ENCODE measurements at regions not wholly inside any gene's neighbourhood (a gene's known extent, or its start where the extent isn't known, plus 50 kb on each side); places are given as distances from the start of the nearest gene placed in this dataset.

- Mint-ChIP-seq H3K27me3 (peaks cover 3% of the 10 kb centered on the region), H3K4me1 (peaks cover 0 to 1% (median 0%) of the 10 kb centered on the region in 3 donors), H3K27ac (no peak overlapping the region), H3K36me3 (no peaks in the 10 kb centered on the region), H3K4me3 (no peak overlapping the region), H3K9me3 (no peaks in the 10 kb centered on the region)
Measured at GRCh38 chr4:107246761-107247160, 210.6 kb upstream of the DKK2 start.

DNA sequence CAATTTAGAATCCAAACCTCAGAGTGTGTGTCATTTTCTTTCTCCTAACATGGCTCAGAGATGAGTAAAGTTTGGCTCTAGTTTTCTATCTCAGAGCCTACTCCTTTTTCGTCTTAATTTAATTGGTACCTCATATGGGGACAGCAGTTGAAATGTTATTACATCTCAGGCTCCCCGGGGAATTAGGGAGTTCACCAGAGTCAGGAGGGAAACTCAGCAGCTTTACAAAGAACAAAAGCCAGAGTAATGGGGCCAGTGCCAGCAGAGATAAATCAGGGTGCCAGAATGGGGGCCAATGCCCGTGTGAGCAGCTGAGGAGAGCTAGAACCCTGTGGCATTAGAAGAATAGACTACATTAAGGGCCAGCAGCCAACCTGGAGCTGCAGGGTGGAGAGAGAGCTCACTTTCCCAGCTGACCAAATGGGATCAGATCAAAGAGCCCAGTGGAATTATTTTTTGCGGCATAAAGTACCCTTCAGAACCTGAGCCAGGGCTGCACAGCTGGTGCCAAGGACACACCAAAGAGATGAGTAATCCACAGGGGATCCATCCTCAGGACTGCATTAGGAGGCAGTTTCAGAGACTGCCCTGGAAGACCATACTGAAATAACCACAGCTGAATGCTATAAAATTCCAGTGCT, 207.1 kb upstream of the DKK2 start:
- no peak overlapping the region for H3K4me3 Mint-ChIP-seq

DNA sequence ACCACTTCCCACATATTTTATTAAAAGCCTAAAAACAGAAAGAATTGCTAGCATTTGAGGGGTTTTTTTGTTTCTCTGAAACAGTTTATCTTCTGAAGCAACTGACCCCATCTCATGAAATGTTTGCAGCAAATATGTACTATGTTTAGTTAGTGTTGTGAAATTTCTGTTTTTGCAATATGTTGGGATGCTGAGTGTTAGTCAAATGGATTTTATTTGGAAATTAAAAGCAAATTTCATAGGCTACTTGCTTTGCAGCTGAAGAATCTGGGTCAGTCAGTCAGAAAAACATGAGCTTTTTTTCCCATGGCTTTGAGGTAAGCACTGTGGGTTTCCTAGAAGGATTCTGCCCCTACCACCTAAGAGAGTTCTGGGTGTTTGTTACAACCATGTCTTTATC, 184.9 kb upstream of the DKK2 start:
- no peak overlapping the region for H3K4me3 Mint-ChIP-seq
- H3K4me1 Mint-ChIP-seq: no peaks in the 10 kb centered on the region
- no peak overlapping the region for H3K27ac Mint-ChIP-seq
- H3K27me3 Mint-ChIP-seq: peaks cover 2% of the 10 kb centered on the region
- H3K9me3 Mint-ChIP-seq: no peaks in the 10 kb centered on the region
- no peaks in the 10 kb centered on the region for H3K36me3 Mint-ChIP-seq

More for the DNA sequence above, 207.1 kb upstream of the DKK2 start:
- Mint-ChIP-seq H3K27ac (no peak overlapping the region), H3K4me1 (no peaks in the 10 kb centered on the region), H3K27me3 (no peaks in the 10 kb centered on the region), H3K9me3 (no peaks in the 10 kb centered on the region), H3K36me3 (no peaks in the 10 kb centered on the region)

DNA sequence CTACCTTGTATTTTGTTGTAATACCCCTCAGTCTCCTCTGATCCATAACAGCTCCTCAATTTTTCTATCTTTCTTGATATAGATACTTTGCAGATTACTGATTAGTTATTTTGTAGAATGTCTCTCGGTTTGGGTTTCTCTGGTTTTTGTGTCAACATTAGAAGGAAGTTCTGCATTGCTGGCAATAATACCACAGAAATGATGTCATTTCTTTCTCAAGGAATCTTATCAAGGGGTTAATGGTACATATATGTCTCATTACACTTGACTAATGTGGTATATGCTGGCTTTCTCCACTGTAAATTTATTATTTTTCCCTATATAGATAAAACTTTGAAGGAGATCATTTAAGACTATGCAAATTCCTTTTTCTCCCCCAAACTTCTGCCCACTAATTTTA, 183.6 kb upstream of the DKK2 start:
- no peaks in the 10 kb centered on the region for H3K9me3 Mint-ChIP-seq
- no peak overlapping the region for H3K4me3 Mint-ChIP-seq
- H3K27ac Mint-ChIP-seq: no peak overlapping the region
- H3K27me3 Mint-ChIP-seq: peaks cover 2% of the 10 kb centered on the region
- no peaks in the 10 kb centered on the region for H3K4me1 Mint-ChIP-seq
- no peaks in the 10 kb centered on the region for H3K36me3 Mint-ChIP-seq

DNA sequence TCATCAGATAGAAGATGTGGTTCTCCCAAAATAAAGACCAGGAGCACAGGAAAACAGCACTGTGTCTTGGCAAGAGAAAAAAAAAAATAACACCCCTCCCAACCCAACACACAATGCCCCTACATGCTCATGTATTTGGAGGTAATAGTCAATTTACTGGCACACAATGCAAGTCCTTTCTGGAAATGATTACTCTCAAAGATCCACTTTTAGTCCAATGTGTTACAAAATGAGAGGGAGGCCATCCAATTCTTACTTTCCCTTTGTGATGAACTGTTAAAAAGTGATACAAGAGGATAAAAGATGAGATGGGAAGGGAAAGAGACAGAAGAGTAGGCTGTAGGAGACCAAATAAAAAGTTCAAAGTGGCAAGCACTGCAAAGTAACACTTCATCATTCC, 180.3 kb upstream of the DKK2 start:
- H3K4me3 Mint-ChIP-seq: no peak overlapping the region
- H3K9me3 Mint-ChIP-seq: no peaks in the 10 kb centered on the region
- no peaks in the 10 kb centered on the region for H3K4me1 Mint-ChIP-seq
- no peaks in the 10 kb centered on the region for H3K36me3 Mint-ChIP-seq
- no peaks in the 10 kb centered on the region for H3K27me3 Mint-ChIP-seq
- no peak overlapping the region for H3K27ac Mint-ChIP-seq

DNA sequence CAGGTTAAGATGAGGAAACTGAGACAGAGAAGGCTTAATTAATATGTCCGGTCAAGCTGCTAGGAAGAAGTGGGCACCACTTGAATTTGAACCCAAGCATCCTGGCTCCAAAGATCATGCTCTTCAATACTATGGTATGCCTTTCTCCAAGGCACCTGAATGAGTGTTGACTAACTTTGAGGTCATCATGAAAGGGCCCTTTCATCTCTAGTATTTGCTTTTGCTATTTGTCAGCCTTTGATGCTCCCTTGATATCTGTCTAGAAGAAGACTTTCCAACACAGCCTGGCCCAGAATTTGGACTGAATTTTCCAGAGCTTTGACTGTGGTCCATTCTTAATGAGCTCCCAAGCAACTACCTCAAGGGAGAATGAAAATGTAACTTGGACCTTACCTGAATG, 179.1 kb upstream of the DKK2 start:
- Mint-ChIP-seq H3K4me3 (no peak overlapping the region), H3K27me3 (no peaks in the 10 kb centered on the region), H3K4me1 (no peaks in the 10 kb centered on the region), H3K27ac (no peak overlapping the region), H3K36me3 (no peaks in the 10 kb centered on the region), H3K9me3 (no peaks in the 10 kb centered on the region)

DNA sequence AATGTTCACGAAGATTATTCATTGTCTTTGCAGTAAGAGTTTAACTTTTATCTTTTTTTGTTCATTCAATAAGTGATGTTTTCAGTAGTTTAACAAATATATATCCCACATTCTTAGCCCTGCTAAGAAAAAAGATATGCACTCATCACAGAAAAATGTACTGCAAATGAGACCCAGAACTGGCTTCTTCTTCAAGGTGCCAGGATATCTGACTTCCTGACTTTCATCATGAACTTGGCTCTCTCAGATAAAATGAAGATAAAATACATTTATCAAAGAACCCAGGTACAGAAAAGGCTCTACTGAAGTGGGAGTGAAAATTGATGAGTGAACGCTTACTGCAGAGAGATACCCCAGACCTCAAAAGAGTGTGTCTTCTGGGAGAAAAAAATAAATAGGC, 177.8 kb upstream of the DKK2 start:
- Mint-ChIP-seq H3K27ac (no peak overlapping the region), H3K27me3 (no peaks in the 10 kb centered on the region), H3K36me3 (no peaks in the 10 kb centered on the region), H3K4me1 (no peaks in the 10 kb centered on the region), H3K9me3 (no peaks in the 10 kb centered on the region), H3K4me3 (no peak overlapping the region)

- Mint-ChIP-seq H3K4me3 (no peak overlapping the region), H3K9me3 (no peaks in the 10 kb centered on the region), H3K36me3 (no peaks in the 10 kb centered on the region), H3K27me3 (no peaks in the 10 kb centered on the region), H3K4me1 (no peaks in the 10 kb centered on the region), H3K27ac (no peak overlapping the region)
Measured at GRCh38 chr4:107213410-107213809, 177.3 kb upstream of the DKK2 start.

DNA sequence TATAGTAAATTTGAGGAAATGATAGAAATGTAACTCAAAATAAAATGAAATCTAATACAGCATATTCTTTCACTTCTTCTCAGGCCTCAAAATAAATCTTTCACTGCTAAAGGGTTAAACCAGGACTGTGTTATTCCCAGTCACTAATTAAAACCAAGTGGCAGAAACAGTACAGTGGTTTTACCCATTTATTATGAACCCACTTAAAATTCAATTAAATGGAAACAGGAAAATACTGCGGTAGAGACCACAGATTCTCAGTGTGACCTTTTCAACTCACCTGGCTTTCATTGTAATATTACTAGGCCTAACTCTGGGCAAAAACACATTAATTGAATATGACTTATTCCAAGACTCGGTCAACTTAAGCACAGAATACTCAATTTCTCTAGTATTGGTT, 176.5 kb upstream of the DKK2 start:
- H3K4me1 Mint-ChIP-seq: no peaks in the 10 kb centered on the region
- no peaks in the 10 kb centered on the region for H3K36me3 Mint-ChIP-seq
- H3K27ac Mint-ChIP-seq: no peak overlapping the region
- no peaks in the 10 kb centered on the region for H3K27me3 Mint-ChIP-seq
- no peak overlapping the region for H3K4me3 Mint-ChIP-seq
- no peaks in the 10 kb centered on the region for H3K9me3 Mint-ChIP-seq

DNA sequence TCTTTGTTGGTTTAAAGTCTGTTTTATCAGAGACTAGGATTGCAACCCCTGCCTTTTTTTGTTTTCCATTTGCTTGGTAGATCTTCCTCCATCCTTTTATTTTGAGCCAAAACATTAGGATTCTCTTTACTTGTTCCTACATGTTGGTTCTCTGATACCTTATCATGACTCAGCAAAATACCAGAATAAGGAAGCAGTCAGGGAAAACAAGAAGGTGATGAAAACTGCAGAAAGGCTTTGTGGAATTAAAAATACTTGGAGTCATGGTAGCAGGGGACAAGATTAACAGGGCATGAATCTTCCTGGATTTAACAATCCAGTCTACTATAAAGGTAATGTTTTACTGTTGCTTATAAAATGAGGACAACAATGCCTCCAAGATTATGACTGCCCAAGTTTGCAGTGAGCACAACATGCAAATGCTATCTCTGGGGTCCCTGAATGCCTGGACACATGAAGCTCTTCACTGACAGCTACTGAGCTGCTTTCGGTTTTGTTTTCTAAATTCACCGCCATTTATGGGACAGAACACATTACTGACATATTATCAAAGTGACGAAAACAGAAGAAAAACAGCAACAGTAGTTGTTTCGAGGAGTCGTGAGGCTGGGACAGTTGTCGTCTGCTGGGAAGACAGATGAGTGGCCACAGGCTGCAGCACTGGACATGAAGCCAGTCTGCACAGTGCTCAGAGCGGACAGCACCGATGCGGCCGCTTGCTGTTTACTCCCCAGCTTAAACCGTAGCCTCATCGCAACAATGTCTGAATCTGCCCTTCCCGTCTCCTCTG, 174.5 kb upstream of the DKK2 start:
- no peaks in the 10 kb centered on the region for H3K27me3 Mint-ChIP-seq
- no peaks in the 10 kb centered on the region for H3K9me3 Mint-ChIP-seq
- no peak overlapping the region for H3K4me3 Mint-ChIP-seq
- no peaks in the 10 kb centered on the region for H3K4me1 Mint-ChIP-seq
- H3K36me3 Mint-ChIP-seq: no peaks in the 10 kb centered on the region
- no peak overlapping the region for H3K27ac Mint-ChIP-seq

- H3K36me3 Mint-ChIP-seq: no peaks in the 10 kb centered on the region
Measured at GRCh38 chr4:107203733-107204132, 167.6 kb upstream of the DKK2 start.

DNA sequence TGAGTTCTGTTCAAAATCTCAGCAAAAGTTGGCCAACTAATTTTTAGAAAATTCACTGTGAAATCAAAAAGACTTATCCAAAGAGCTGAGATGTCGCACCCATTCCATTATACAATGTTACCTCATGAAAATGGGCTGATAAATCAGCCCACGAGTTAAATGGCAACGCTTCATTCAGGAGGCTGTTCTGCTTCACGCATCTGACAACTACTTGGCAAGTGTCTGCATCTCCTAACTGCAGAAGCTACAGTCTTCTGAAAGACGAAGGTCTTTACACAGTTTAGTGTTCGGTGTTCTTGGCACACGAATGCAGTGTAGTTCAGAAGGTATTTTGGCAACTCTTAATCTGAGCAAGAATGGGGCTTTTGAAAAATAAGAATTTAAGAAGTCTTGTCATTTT, 166.6 kb upstream of the DKK2 start:
- no peak overlapping the region for H3K4me3 Mint-ChIP-seq
- H3K4me1 Mint-ChIP-seq: peaks cover 0 to 5% (median 0%) of the 10 kb centered on the region in 3 donors
- H3K27me3 Mint-ChIP-seq: no peaks in the 10 kb centered on the region
- no peaks in the 10 kb centered on the region for H3K9me3 Mint-ChIP-seq
- no peaks in the 10 kb centered on the region for H3K36me3 Mint-ChIP-seq
- H3K27ac Mint-ChIP-seq: no peak overlapping the region

More at GRCh38 chr4:107203733-107204132, 167.6 kb upstream of the DKK2 start:
- Mint-ChIP-seq H3K27me3 (no peaks in the 10 kb centered on the region), H3K9me3 (no peaks in the 10 kb centered on the region), H3K4me1 (peaks cover 0 to 5% (median 0%) of the 10 kb centered on the region in 3 donors), H3K4me3 (no peak overlapping the region), H3K27ac (no peak overlapping the region)

GRCh38 chr4:107197121-107197520, 161.0 kb upstream of the DKK2 start:
- H3K4me1 Mint-ChIP-seq: peaks cover 0 to 1% (median 0%) of the 10 kb centered on the region in 3 donors
- H3K9me3 Mint-ChIP-seq: no peaks in the 10 kb centered on the region
- H3K36me3 Mint-ChIP-seq: no peaks in the 10 kb centered on the region
- no peak overlapping the region for H3K27ac Mint-ChIP-seq
- no peak overlapping the region for H3K4me3 Mint-ChIP-seq
- peaks cover 4% of the 10 kb centered on the region for H3K27me3 Mint-ChIP-seq

DNA sequence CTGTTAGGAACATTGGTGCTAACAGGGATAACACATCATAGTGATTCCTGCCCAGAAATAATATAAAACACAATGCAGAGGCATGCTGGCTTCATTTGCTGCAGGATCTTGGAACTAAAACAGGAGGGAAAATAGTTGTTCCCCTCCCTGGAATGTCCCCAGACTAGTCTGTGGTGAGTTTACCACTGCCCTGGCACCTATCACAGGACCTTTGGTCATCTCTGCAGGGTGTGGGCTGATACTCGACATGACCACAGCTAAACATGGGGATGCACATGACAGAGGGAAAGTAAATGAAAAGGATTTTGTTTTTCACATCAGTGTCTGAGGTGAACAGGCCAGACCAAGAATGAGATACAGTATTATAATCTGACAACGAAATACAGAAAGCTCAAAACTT, 160.2 kb upstream of the DKK2 start:
- Mint-ChIP-seq H3K4me1 (peaks cover 0 to 1% (median 0%) of the 10 kb centered on the region in 3 donors), H3K27ac (no peak overlapping the region), H3K27me3 (peaks cover 4% of the 10 kb centered on the region), H3K9me3 (no peaks in the 10 kb centered on the region), H3K36me3 (no peaks in the 10 kb centered on the region), H3K4me3 (no peak overlapping the region)

DNA sequence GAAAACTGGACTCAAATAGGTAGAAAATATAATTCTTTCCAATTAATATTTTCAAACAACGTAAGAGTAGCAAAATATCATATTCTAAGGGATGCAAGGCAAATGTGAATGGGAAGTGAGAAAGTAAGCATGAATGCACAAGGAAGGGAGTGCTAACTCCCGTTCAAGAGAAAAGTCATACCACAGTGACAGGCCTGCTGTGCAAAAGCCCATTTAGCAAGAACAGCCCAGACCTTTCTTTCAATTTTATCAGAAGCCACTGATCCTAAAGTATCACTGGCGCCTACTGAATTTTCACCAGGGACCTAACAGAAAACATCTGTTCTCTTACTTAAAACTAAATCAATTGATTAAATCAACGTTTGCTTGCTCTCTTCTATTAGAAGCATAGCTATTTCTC, 157.9 kb upstream of the DKK2 start:
- Mint-ChIP-seq H3K27me3 (peaks cover 4% of the 10 kb centered on the region), H3K4me3 (no peak overlapping the region), H3K27ac (no peak overlapping the region), H3K4me1 (no peaks in the 10 kb centered on the region), H3K9me3 (no peaks in the 10 kb centered on the region), H3K36me3 (no peaks in the 10 kb centered on the region)

- no peaks in the 10 kb centered on the region for H3K9me3 Mint-ChIP-seq
- H3K4me1 Mint-ChIP-seq: no peaks in the 10 kb centered on the region
Measured at GRCh38 chr4:107192601-107193000, 156.5 kb upstream of the DKK2 start.

More at GRCh38 chr4:107192601-107193000, 156.5 kb upstream of the DKK2 start:
- H3K36me3 Mint-ChIP-seq: no peaks in the 10 kb centered on the region
- peaks cover 4% of the 10 kb centered on the region for H3K27me3 Mint-ChIP-seq
- no peak overlapping the region for H3K4me3 Mint-ChIP-seq
- H3K27ac Mint-ChIP-seq: no peak overlapping the region

Measured in IgD-negative memory B cell (primary cell).